ENCODE measurements at regions not wholly inside any gene's neighbourhood (a gene's known extent, or its start where the extent isn't known, plus 50 kb on each side); places are given as distances from the start of the nearest gene placed in this dataset.

DNA sequence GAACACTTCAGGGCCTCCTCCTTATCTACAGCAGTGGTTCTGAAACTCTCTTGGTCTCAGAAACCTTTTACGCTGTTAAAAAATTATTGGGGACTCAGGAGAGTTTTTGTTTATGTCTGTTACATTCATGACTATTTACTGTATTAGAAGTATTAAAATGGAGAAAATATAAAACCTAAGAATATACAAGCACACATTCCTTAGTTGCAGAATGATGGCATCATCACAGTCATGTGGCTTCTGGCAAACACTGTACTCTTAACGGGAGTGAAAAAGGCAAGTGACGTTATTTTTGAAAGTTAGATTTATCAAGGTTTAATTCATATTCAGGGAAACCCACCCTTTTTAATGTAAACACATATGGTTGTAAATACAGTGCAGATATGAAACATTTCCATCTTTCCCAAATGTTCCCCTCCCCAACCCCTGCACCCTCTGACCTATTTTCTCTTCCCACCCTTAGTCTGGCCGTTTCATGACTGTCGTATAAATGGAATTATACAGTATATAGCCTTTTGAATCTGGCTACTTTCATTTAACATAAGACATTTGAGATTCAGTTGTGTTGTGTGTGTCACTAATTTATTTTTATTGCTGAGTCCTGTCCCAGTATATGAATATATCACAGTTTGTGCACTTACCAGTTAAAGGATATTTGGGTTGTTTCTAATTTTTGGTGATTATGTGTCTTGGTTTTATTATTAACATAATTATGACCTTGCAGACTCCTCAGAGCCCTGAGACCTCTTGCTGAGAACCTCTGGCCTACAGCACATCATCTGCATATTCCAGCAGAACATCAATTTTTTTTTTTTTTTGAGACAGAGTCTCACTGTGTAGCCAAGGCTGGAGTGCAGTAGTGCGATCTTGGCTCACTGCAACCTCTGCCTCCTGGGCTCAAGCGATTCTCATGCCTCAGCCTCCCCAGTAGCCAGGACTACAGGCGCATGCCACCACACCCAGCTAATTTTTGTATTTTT, 457.0 kb downstream of the PCNX1 start (continued):
- TF ChIP-seq, protein P1, sequence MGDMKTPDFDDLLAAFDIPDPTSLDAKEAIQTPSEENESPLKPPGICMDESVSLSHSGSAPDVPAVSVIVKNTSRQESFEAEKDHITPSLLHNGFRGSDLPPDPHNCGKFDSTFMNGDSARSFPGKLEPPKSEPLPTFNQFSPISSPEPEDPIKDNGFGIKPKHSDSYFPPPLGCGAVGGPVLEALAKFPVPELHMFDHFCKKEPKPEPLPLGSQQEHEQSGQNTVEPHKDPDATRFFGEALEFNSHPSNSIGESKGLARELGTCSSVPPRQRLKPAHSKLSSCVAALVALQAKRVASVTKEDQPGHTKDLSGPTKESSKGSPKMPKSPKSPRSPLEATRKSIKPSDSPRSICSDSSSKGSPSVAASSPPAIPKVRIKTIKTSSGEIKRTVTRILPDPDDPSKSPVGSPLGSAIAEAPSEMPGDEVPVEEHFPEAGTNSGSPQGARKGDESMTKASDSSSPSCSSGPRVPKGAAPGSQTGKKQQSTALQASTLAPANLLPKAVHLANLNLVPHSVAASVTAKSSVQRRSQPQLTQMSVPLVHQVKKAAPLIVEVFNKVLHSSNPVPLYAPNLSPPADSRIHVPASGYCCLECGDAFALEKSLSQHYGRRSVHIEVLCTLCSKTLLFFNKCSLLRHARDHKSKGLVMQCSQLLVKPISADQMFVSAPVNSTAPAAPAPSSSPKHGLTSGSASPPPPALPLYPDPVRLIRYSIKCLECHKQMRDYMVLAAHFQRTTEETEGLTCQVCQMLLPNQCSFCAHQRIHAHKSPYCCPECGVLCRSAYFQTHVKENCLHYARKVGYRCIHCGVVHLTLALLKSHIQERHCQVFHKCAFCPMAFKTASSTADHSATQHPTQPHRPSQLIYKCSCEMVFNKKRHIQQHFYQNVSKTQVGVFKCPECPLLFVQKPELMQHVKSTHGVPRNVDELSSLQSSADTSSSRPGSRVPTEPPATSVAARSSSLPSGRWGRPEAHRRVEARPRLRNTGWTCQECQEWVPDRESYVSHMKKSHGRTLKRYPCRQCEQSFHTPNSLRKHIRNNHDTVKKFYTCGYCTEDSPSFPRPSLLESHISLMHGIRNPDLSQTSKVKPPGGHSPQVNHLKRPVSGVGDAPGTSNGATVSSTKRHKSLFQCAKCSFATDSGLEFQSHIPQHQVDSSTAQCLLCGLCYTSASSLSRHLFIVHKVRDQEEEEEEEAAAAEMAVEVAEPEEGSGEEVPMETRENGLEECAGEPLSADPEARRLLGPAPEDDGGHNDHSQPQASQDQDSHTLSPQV (IDR thresholded peaks at IDR 0.05) = peak; percentile 47; the same call in 1 of the 2 replicates
- TF ChIP-seq, protein P2, sequence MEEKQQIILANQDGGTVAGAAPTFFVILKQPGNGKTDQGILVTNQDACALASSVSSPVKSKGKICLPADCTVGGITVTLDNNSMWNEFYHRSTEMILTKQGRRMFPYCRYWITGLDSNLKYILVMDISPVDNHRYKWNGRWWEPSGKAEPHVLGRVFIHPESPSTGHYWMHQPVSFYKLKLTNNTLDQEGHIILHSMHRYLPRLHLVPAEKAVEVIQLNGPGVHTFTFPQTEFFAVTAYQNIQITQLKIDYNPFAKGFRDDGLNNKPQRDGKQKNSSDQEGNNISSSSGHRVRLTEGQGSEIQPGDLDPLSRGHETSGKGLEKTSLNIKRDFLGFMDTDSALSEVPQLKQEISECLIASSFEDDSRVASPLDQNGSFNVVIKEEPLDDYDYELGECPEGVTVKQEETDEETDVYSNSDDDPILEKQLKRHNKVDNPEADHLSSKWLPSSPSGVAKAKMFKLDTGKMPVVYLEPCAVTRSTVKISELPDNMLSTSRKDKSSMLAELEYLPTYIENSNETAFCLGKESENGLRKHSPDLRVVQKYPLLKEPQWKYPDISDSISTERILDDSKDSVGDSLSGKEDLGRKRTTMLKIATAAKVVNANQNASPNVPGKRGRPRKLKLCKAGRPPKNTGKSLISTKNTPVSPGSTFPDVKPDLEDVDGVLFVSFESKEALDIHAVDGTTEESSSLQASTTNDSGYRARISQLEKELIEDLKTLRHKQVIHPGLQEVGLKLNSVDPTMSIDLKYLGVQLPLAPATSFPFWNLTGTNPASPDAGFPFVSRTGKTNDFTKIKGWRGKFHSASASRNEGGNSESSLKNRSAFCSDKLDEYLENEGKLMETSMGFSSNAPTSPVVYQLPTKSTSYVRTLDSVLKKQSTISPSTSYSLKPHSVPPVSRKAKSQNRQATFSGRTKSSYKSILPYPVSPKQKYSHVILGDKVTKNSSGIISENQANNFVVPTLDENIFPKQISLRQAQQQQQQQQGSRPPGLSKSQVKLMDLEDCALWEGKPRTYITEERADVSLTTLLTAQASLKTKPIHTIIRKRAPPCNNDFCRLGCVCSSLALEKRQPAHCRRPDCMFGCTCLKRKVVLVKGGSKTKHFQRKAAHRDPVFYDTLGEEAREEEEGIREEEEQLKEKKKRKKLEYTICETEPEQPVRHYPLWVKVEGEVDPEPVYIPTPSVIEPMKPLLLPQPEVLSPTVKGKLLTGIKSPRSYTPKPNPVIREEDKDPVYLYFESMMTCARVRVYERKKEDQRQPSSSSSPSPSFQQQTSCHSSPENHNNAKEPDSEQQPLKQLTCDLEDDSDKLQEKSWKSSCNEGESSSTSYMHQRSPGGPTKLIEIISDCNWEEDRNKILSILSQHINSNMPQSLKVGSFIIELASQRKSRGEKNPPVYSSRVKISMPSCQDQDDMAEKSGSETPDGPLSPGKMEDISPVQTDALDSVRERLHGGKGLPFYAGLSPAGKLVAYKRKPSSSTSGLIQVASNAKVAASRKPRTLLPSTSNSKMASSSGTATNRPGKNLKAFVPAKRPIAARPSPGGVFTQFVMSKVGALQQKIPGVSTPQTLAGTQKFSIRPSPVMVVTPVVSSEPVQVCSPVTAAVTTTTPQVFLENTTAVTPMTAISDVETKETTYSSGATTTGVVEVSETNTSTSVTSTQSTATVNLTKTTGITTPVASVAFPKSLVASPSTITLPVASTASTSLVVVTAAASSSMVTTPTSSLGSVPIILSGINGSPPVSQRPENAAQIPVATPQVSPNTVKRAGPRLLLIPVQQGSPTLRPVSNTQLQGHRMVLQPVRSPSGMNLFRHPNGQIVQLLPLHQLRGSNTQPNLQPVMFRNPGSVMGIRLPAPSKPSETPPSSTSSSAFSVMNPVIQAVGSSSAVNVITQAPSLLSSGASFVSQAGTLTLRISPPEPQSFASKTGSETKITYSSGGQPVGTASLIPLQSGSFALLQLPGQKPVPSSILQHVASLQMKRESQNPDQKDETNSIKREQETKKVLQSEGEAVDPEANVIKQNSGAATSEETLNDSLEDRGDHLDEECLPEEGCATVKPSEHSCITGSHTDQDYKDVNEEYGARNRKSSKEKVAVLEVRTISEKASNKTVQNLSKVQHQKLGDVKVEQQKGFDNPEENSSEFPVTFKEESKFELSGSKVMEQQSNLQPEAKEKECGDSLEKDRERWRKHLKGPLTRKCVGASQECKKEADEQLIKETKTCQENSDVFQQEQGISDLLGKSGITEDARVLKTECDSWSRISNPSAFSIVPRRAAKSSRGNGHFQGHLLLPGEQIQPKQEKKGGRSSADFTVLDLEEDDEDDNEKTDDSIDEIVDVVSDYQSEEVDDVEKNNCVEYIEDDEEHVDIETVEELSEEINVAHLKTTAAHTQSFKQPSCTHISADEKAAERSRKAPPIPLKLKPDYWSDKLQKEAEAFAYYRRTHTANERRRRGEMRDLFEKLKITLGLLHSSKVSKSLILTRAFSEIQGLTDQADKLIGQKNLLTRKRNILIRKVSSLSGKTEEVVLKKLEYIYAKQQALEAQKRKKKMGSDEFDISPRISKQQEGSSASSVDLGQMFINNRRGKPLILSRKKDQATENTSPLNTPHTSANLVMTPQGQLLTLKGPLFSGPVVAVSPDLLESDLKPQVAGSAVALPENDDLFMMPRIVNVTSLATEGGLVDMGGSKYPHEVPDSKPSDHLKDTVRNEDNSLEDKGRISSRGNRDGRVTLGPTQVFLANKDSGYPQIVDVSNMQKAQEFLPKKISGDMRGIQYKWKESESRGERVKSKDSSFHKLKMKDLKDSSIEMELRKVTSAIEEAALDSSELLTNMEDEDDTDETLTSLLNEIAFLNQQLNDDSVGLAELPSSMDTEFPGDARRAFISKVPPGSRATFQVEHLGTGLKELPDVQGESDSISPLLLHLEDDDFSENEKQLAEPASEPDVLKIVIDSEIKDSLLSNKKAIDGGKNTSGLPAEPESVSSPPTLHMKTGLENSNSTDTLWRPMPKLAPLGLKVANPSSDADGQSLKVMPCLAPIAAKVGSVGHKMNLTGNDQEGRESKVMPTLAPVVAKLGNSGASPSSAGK (IDR thresholded peaks at IDR 0.05) = 0 out of 2 replicates have a peak, but pooled peaks have one; percentile 28

Data from K562 (cell line).